DMS153 treated with DMSO at 0.1 percent for 48 hours (cell line): ENCODE measurements at regions not wholly inside any gene's neighbourhood (a gene's known extent, or its start where the extent isn't known, plus 50 kb on each side); places are given as distances from the start of the nearest gene placed in this dataset.

Experiments used
- DNase-seq: peaks from one replicate; lab custom pipeline; 2025; ENCODE audit not compliant: unreplicated experiment; lab: John Stamatoyannopoulos, UW

GRCh38 chr4:125365731-125366130 is 51.0 kb downstream of the FAT4 start:
- no peak for DNase-seq

- no peak for DNase-seq
Observed at GRCh38 chr4:125368146-125368545, 53.4 kb downstream of the FAT4 start.

- no peak for DNase-seq
Observed at GRCh38 chr4:125368671-125369081, 53.9 kb downstream of the FAT4 start.

GRCh38 chr4:125369098-125369497 is 54.3 kb downstream of the FAT4 start:
- DNase-seq = no peak

GRCh38 chr4:125370478-125370877 is 55.7 kb downstream of the FAT4 start:
- no peak for DNase-seq

- no peak for DNase-seq
Observed at GRCh38 chr4:125382995-125383394, 68.2 kb downstream of the FAT4 start.

GRCh38 chr4:125387770-125388169 is 73.0 kb downstream of the FAT4 start:
- no peak for DNase-seq

GRCh38 chr4:125388613-125389012 is 73.9 kb downstream of the FAT4 start:
- DNase-seq = no peak

- no peak for DNase-seq
Observed at GRCh38 chr4:125389713-125390112, 75.0 kb downstream of the FAT4 start.

GRCh38 chr4:125390126-125390525 is 75.4 kb downstream of the FAT4 start:
- DNase-seq = no peak

- DNase-seq = no peak
Observed at GRCh38 chr4:125390727-125391126, 76.0 kb downstream of the FAT4 start.

- no peak for DNase-seq
Observed at GRCh38 chr4:125392694-125393093, 77.9 kb downstream of the FAT4 start.

- DNase-seq = no peak
Observed at GRCh38 chr4:125393825-125394224, 79.1 kb downstream of the FAT4 start.

- DNase-seq = no peak
Observed at GRCh38 chr4:125397226-125397625, 82.5 kb downstream of the FAT4 start.

- no peak for DNase-seq
Observed at GRCh38 chr4:125398263-125399002, 83.7 kb downstream of the FAT4 start.

- DNase-seq = no peak
Observed at GRCh38 chr4:125400756-125401155, 86.0 kb downstream of the FAT4 start.

- no peak for DNase-seq
Observed at GRCh38 chr4:125401784-125402183, 87.0 kb downstream of the FAT4 start.

GRCh38 chr4:125420526-125420925 is 105.8 kb downstream of the FAT4 start:
- no peak for DNase-seq

GRCh38 chr4:125421547-125421946 is 106.8 kb downstream of the FAT4 start:
- no peak for DNase-seq

GRCh38 chr4:125423124-125423523 is 108.4 kb downstream of the FAT4 start:
- DNase-seq = no peak

- DNase-seq = no peak
Observed at GRCh38 chr4:125428832-125429231, 114.1 kb downstream of the FAT4 start.

GRCh38 chr4:125430086-125430485 is 115.3 kb downstream of the FAT4 start:
- no peak for DNase-seq

GRCh38 chr4:125432078-125432477 is 117.3 kb downstream of the FAT4 start:
- DNase-seq = no peak
